Stimulated activated CD8-positive, alpha-beta memory T cell treated with anti-CD3 and anti-CD28 coated beads, Interleukin-15, amount 100 ng/mL, for 1 hour (primary cell): ENCODE measurements at regions not wholly inside any gene's neighbourhood (a gene's known extent, or its start where the extent isn't known, plus 50 kb on each side); places are given as distances from the start of the nearest gene placed in this dataset.
"Not testable (repeated sequence)": the region's sequence is repeated elsewhere in the genome, so short reads cannot be mapped to it uniquely, and the experiment has no call there.

Experiments
- DNase-seq: peaks from one replicate; pipeline ENCODE4 v3.0.0-alpha.2; 2020; ENCODE audit warnings: low read depth

- DNase-seq, result no peak
Observed at GRCh38 chr13:33415822-33416221, 130.3 kb upstream of the STARD13 start.

- DNase-seq, result not testable (repeated sequence)
Observed at GRCh38 chr13:33418224-33418953, 132.8 kb upstream of the STARD13 start.

GRCh38 chr13:33420117-33420516, 134.6 kb upstream of the STARD13 start:
- not testable (repeated sequence) for DNase-seq

DNA sequence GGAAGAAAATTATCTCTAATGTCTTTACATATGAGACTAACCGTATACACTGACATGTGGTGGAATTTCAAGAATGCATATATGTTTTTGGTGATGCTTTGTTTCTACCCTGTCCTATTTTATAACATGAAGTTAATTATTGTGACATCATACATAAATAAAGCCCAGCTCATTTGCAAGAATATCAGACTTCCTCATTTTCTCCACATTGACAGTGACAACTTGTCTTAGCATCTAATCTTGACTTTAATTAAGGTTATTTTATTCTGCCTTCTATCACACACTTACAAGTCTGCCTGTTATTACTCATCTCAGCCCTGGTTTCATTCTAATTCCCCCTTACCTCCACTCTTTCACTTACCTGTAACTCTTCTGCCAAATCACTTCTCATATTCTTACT, 140.6 kb upstream of the STARD13 start:
- DNase-seq, result no peak

DNA sequence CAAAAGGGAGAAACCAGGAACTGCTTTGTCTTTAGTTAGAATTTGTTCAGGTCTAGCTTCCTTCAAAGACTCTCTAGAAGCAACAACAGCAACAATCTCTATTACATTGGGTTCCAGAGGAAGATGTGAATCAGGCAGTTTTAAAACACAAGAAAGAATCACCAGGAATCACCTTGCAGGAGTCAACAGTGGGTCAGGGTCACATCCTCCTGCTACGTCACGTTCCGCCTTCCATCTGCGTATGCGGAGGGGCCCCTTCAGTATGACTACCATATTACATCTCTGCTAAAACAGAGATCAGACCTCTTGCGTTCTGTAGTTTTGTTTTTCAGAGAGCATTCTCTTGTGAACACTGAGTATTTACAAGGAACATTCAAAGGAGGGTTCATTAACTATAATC, 147.8 kb upstream of the STARD13 start:
- DNase-seq, result no peak

GRCh38 chr13:33434676-33435075, 149.1 kb upstream of the STARD13 start:
- DNase-seq, result no peak

DNA sequence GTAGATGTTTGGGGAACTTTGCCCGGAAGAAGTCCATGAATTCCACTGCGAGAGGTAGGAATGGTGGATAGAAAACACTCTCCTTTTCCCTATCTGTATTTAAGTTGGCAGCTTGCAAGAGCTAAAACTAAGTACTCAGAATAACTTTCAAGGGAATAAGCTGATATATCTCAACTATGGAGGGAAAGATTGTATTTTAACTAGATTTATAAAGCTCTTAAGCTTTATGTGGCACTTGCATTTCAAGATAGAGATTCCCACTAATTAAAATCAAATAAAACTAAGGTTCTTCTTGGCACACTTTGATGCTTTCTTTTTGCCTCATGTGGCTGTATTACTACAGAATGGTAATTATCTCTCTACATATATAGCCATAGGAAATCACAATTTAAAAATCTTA, 149.7 kb upstream of the STARD13 start:
- DNase-seq, result no peak

GRCh38 chr13:33438918-33439317, 153.4 kb upstream of the STARD13 start:
- no peak for DNase-seq

- DNase-seq, result no peak
Observed at GRCh38 chr13:33441015-33441414, 155.5 kb upstream of the STARD13 start.

DNA sequence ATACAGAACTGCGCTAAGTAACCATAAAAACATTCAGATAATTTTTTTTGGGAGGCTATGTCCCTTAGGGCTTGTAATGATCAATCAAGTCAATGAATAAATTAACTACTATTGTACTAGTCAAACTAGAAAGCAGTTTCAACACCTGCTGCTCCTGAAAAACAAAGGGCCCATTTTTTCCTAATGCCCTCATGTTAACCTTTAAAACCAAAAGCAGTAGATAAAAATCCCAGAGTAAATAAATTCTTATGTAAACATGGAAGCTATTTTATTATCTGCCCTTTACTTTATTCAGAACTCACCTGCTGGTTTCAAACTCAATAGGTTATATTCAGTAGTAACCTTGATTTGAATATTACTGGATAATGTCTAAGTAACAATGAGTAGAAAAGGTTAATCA, 159.5 kb upstream of the STARD13 start:
- no peak for DNase-seq

- DNase-seq, result no peak
Observed at GRCh38 chr13:33445476-33445875, 159.9 kb upstream of the STARD13 start.

DNA sequence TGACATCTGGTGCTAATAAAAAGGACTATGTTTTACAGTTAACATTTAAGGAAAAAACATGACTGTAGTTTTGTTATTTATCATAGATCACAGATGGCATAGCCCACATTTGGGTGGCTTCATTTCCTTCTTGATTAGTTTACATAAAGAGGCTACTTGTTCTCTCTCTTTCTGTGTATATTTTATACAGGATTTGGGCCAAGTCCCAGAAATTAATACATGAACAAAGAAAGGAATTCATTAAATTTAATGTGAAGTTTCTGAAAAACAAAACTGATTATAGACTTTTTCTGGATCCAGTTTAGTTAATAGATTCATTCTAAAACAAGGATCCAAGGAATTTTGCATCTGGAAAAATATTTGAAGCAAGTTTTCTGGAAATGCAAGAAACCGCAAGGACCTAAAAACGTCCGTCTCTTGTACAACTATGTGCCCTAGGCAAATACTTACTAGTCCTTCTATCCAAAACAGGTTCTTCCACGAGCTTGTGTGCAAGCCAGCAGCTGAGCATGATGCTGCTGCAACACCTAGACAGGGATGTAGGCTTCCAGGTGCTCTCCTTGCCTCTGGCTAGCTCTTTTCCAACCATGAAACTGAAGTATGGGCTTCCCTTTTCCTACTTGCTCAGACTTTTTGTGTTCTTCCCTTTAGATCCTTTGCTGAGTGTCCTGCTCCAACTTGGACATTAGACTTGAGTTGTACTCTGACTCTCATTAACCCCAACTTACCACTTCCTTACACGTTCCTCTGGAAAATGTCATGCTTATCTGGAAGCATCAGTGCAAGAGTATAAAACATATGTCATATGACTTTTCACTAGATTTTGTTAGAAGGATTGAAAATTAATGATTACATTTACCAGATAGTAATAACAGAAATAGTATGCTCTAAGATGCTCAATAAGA, 161.5 kb upstream of the STARD13 start:
- DNase-seq, result no peak

DNA sequence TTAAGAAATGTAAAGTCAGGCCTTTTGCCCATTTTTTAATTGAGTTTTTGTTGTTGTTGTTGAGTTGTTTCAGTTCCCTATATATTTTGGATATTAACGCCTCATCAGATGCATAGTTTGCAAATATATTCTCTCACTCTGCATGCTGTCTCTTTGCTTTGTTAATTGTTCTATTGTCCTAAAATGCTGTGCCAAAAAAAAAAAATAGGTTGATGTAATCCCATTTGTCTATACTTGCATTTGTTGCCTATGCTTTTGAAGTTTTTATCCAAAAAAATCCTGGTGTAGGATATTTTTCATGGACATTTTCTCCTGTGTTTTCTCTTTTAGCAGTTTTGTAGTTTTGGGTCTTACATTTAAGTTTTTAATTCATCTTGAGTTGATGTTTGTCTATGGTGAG, 163.3 kb upstream of the STARD13 start:
- DNase-seq, result no peak

GRCh38 chr13:33450956-33451709, 165.6 kb upstream of the STARD13 start:
- DNase-seq, result no peak

DNA sequence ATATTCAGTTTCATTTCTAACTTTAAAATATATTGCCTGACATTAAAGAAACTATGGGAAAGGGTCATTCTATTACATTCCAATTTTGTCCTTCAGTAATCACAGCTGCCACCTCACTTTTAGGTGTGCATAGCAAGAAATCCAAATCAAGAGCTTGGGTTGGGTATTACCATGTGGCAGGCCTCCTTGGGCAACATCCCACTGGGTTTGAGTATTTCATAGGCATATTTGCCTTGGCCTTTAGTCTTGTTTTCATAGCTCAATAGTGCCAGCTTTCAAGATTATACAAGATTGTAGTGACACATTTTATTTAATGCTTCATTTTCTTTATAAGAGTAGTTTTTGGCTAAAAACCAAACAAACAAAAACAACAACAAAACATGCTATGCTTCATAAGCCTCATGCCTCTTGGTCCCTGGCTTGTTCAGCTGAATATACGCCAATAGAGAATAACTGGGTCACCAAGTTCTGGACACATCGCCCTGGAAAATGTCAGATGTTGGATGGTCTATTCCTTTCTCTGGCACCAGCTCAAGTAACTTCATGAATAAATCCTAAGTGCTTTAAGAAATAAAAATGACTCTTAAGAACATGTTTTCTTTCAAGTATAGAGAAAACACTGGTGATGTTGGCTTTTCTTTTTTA, 167.4 kb upstream of the STARD13 start:
- no peak for DNase-seq

DNA sequence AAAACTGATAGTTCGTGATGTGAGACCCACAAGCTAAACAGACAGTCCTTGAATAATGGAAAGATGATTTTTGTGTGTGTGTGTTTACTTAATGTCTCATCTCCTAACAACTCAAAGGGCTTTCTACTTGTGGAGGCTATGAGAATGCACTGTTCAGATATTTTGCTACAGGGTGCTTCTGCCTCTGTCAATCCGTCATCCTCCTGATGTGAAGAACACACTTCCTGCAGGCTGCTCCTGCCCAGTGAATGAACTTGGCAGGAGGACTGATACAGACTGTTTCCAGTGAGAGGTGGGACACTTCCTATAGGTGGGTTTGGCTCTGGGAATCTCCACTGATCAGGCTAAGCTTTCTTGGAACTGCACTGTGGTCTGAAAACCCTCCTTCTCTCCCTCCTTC, 168.4 kb upstream of the STARD13 start:
- DNase-seq, result no peak

GRCh38 chr13:33454844-33455705, 169.5 kb upstream of the STARD13 start:
- no peak for DNase-seq

GRCh38 chr13:33459702-33460101, 174.1 kb upstream of the STARD13 start:
- no peak for DNase-seq

GRCh38 chr13:33462109-33462508, 176.6 kb upstream of the STARD13 start:
- DNase-seq, result no peak

DNA sequence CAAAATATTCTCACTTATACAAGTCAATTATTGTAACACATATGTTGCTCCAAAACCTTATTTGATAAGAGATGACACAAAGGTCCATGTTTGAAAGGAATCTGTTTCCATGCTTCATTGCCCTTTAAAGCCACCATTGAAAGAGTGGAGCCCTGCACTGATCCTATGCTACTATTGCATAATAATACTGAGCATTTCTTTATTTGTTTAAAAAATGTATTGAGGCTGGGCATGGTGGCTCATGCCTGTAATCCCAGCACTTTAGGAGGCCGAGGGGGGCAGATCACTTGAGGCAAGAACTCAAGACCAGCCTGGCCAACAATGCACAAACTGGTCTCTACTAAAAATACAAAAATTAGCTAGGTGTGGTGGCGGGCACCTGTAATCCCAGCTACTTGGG, 178.8 kb upstream of the STARD13 start:
- DNase-seq, result no peak

DNA sequence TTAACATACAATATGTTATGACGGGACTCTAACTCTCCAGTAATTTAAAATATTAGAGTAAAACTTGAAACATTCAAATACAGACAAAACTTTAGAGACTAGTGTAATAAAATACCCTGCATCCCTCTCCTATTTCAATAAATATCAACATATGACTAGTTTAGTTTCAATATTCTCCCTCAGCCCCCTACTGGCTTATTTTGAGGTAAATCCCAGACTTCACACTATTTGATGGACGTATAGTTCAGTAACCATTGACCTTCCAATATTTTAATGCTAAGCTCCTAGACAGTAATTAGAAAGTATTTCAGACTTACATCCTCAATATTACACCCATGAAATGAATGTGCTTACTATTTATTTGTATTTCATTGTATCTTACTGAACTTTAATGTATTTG, 180.7 kb upstream of the STARD13 start:
- DNase-seq, result no peak
